ENCODE measurements at regions not wholly inside any gene's neighbourhood (a gene's known extent, or its start where the extent isn't known, plus 50 kb on each side); places are given as distances from the start of the nearest gene placed in this dataset.
"Not testable (repeated sequence)": the region's sequence is repeated elsewhere in the genome, so short reads cannot be mapped to it uniquely, and the experiment has no call there.

GRCh38 chr15:21272176-21272982 is 167.9 kb downstream of the POTEB3 start:
- intact Hi-C loops (cut with DNase I, micrococcal nuclease); H3K9me3 Mint-ChIP-seq (ENCODE audit: low read depth); H3K27me3 Mint-ChIP-seq; POLR2A ChIA-PET; DNase-seq; H3K27ac Mint-ChIP-seq; H3K4me3 Mint-ChIP-seq; H3K36me3 Mint-ChIP-seq (ENCODE audit: low read depth): not testable (repeated sequence)
- CTCF ChIA-PET: interaction anchor here (1.1 to 3.0 kb wide), 4 partner anchors 10 to 627 kb away, joined by 3 to 13 read pairs (median 6); no protein-coding TSS in a partner anchor
- ATAC-seq: peak; percentile 69
- H3K4me1 Mint-ChIP-seq: peaks cover 10% of the 10 kb centered on the region

- ATAC-seq (no peak), DNase-seq (no peak)
- intact Hi-C loops (cut with DNase I, micrococcal nuclease): no loop called here
- H3K4me1 Mint-ChIP-seq: peaks cover 10% of the 10 kb centered on the region
- H3K27ac Mint-ChIP-seq: no peak overlapping the region
- H3K27me3 Mint-ChIP-seq: peaks cover 3% of the 10 kb centered on the region
- POLR2A ChIA-PET: no interaction called here
- CTCF ChIA-PET: interaction anchor here (1.2 to 3.0 kb wide), 2 partner anchors 13 to 626 kb away, joined by 3 to 13 read pairs; no protein-coding TSS in a partner anchor
- H3K9me3 Mint-ChIP-seq (ENCODE audit: low read depth): no peaks in the 10 kb centered on the region
- H3K36me3 Mint-ChIP-seq (ENCODE audit: low read depth): no peaks in the 10 kb centered on the region
- no peak overlapping the region for H3K4me3 Mint-ChIP-seq
These were observed 168.7 kb downstream of the POTEB3 start for GRCh38 chr15:21271566-21271965.

GRCh38 chr15:21270474-21270873 is 169.8 kb downstream of the POTEB3 start:
- no peak overlapping the region for H3K4me3 Mint-ChIP-seq
- ChIA-PET CTCF (interaction anchor here (0.9 to 2.5 kb wide), 2 partner anchors 14 to 599 kb away, joined by 3 to 8 read pairs; no protein-coding TSS in a partner anchor), POLR2A (no interaction called here)
- no peak overlapping the region for H3K27ac Mint-ChIP-seq
- H3K36me3 Mint-ChIP-seq (ENCODE audit: low read depth): no peaks in the 10 kb centered on the region
- peaks cover 3% of the 10 kb centered on the region for H3K27me3 Mint-ChIP-seq
- H3K9me3 Mint-ChIP-seq (ENCODE audit: low read depth): no peaks in the 10 kb centered on the region
- intact Hi-C loops (cut with DNase I, micrococcal nuclease): no loop called here
- DNase-seq (no peak), ATAC-seq (no peak)
- peaks cover 10% of the 10 kb centered on the region for H3K4me1 Mint-ChIP-seq

DNA sequence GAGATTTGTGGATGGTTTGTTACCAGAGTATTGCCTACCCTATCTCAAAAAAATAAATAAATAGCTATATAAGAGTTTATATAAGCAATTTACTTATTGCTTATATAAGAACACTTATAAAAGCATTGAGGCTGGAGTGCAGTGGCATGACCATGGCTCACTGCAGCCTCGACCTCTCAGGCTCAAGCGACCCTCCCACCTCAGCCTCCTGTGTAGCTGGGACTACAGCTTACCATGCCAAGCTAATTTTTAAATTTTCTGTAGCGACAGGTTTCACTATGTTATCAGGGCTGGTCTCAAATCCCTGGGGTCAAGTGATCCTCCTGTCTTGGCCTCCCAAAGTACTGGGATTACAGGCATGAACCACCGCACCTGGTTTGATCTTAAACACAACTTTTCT is 170.6 kb downstream of the POTEB3 start:
- H3K36me3 Mint-ChIP-seq (ENCODE audit: low read depth); H3K9me3 Mint-ChIP-seq (ENCODE audit: low read depth); H3K27me3 Mint-ChIP-seq; H3K4me3 Mint-ChIP-seq; POLR2A ChIA-PET; intact Hi-C loops (cut with DNase I, micrococcal nuclease); DNase-seq; H3K27ac Mint-ChIP-seq; ATAC-seq: not testable (repeated sequence)
- CTCF ChIA-PET: interaction anchor here (0.9 to 2.5 kb wide), 2 partner anchors 14 to 598 kb away, joined by 3 to 8 read pairs; no protein-coding TSS in a partner anchor
- H3K4me1 Mint-ChIP-seq: peaks cover 10% of the 10 kb centered on the region

DNA sequence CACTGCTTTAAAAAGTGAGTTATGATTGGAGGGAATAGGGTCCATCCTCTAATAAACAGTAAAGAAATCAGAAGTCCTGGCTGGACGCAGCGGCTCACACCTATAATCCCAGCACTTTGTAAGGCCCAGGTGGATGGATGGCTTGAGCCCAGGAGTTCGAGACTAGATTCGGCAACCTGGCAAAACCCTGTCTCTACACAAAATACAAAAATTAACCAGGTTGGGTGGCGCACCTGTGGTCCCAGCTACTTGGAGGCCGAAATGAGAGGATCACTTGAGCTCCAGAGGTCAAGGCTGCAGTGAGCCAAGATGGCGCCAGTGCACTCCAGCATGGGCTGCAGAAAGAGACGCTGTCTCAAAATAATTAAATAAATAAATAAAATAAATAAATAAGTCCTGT is 171.2 kb downstream of the POTEB3 start:
- H3K4me3 Mint-ChIP-seq: no peak overlapping the region
- peaks cover 3% of the 10 kb centered on the region for H3K27me3 Mint-ChIP-seq
- ATAC-seq (no peak), DNase-seq (no peak)
- no peak overlapping the region for H3K27ac Mint-ChIP-seq
- H3K36me3 Mint-ChIP-seq (ENCODE audit: low read depth): no peaks in the 10 kb centered on the region
- H3K4me1 Mint-ChIP-seq: peaks cover 10% of the 10 kb centered on the region
- no peaks in the 10 kb centered on the region for H3K9me3 Mint-ChIP-seq (ENCODE audit: low read depth)
- ChIA-PET CTCF (interaction anchor here (1.2 to 2.5 kb wide), 2 partner anchors 11 to 15 kb away, joined by 3 to 8 read pairs; no protein-coding TSS in a partner anchor), POLR2A (no interaction called here)
- intact Hi-C loops (cut with DNase I, micrococcal nuclease): no loop called here

DNA sequence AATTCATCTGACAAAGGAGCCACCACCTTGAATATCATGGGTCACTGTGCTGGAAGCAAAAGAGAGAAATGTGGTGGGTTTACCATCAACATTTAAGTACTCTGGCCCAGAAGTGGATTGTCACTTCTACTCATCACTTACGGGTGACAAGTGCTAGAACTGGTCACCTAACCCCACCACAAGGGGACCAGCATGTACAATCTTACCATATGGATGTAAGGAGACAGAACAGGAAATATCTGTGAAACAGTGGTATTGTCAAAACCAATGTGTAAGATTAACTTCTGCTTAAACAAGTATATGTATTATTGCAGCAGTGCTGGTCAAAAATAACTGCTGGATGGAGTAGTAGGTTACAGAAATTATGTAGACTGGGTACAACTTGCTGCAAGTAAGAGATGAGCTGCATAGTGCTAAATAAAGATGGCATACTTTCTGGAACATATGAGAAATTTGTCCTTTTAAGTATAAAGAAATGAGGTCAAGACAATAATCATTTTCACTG is 171.8 kb downstream of the POTEB3 start:
- H3K27me3 Mint-ChIP-seq: peaks cover 3% of the 10 kb centered on the region
- no peaks in the 10 kb centered on the region for H3K36me3 Mint-ChIP-seq (ENCODE audit: low read depth)
- no peak overlapping the region for H3K27ac Mint-ChIP-seq
- no peaks in the 10 kb centered on the region for H3K9me3 Mint-ChIP-seq (ENCODE audit: low read depth)
- H3K4me1 Mint-ChIP-seq: peaks cover 10% of the 10 kb centered on the region
- intact Hi-C loops (cut with DNase I, micrococcal nuclease): loop anchor here in 1 of 2 experiments (1.0 kb wide), 1 partner anchor 8 kb away; no protein-coding TSS in a partner anchor
- DNase-seq: no peak
- H3K4me3 Mint-ChIP-seq: no peak overlapping the region
- POLR2A ChIA-PET: no interaction called here
- CTCF ChIA-PET: interaction anchor here (1.2 to 2.5 kb wide), 2 partner anchors 12 to 16 kb away, joined by 3 to 8 read pairs; no protein-coding TSS in a partner anchor
- no peak for ATAC-seq

DNA sequence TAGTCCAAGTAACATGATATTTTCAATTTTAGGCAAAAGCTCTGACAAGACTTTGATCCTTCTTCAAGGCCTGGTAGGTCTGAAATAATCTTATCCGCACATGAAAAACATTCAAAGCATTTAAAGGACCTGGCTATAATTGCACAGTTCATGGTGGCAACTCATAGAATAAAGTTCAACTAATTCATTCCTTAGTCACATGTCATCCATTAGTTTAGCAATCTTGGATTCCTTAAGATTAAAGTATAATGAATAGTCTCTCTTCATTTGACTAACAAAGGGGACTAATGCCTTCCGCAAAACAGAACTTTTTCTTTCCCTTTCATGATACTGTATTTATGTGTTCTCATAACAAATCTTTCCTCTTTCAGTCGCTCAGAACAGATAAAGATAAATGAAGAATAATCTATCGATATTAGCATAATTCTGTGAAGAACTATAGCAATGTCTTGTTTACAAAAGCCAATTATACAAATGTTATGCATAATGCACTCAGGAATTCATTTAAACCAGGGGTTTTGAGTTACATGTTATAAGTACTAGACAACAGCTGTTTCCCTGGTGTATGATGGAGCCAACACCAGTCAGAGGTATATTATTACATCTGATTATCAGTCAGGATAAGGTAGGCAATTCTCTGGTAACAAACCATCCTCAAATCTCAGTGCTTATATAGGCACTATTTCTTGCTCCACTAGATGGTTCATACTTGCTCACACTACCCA is 172.5 kb downstream of the POTEB3 start:
- Mint-ChIP-seq H3K27ac (no peak overlapping the region), H3K4me1 (peaks cover 10% of the 10 kb centered on the region), H3K36me3 (ENCODE audit: low read depth) (no peaks in the 10 kb centered on the region), H3K4me3 (no peak overlapping the region), H3K9me3 (ENCODE audit: low read depth) (no peaks in the 10 kb centered on the region), H3K27me3 (peaks cover 3% of the 10 kb centered on the region)
- ChIA-PET POLR2A (no interaction called here), CTCF (interaction anchor here (1.2 kb wide), 1 partner anchor 13 kb away, joined by 3 read pairs; no protein-coding TSS in a partner anchor)
- intact Hi-C loops (cut with DNase I, micrococcal nuclease): loop anchor here in 1 of 2 experiments (1.0 kb wide), 1 partner anchor 8 kb away; no protein-coding TSS in a partner anchor
- DNase-seq: no peak
- no peak for ATAC-seq

DNA sequence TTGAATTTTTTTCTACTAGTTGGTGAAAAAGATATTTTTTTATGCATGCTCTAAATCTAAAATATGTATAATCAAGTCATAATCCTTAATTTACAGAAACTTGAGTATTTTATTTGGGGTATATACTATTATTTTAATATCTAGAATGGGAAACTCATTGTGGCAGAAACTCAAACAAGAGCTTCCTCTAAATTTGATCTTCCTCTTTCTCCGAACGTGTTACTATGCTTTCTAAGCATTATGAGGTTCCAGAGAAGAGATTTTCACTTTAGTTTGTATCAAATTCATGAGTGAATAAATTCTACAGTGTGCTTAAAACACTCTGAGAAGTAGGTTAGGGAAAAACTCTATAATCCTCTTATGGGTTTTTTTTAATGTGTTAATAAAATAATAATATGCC is 173.1 kb downstream of the POTEB3 start:
- DNase-seq (no peak), ATAC-seq (no peak)
- ChIA-PET POLR2A (no interaction called here), CTCF (no interaction called here)
- intact Hi-C loops (cut with DNase I, micrococcal nuclease): no loop called here
- H3K27me3 Mint-ChIP-seq: peaks cover 3% of the 10 kb centered on the region
- no peaks in the 10 kb centered on the region for H3K9me3 Mint-ChIP-seq (ENCODE audit: low read depth)
- no peak overlapping the region for H3K4me3 Mint-ChIP-seq
- no peaks in the 10 kb centered on the region for H3K36me3 Mint-ChIP-seq (ENCODE audit: low read depth)
- no peak overlapping the region for H3K27ac Mint-ChIP-seq
- H3K4me1 Mint-ChIP-seq: peaks cover 7% of the 10 kb centered on the region

DNA sequence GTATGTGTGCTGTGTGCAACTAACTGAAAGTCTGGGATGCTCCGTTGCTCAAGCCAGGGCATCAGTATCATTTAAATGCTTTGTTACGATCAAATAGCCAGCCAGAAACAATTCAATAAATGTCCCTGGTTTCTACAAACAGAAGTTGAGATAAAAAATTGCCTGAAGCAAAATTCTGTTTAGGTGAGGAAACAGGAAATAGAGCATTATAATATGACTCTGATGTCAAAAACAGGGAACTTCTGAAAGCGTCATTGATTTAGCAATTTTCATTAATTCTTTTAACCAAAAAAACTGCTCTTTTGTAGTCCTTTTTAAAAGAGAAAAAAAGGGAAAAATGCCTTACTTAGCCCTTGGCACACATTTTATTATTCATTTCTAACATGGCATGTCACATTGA is 174.7 kb downstream of the POTEB3 start:
- ATAC-seq; intact Hi-C loops (cut with DNase I, micrococcal nuclease); H3K4me1 Mint-ChIP-seq; H3K27ac Mint-ChIP-seq; DNase-seq; POLR2A ChIA-PET; H3K9me3 Mint-ChIP-seq (ENCODE audit: low read depth); CTCF ChIA-PET; H3K27me3 Mint-ChIP-seq; H3K4me3 Mint-ChIP-seq; H3K36me3 Mint-ChIP-seq (ENCODE audit: low read depth): not testable (repeated sequence)

DNA sequence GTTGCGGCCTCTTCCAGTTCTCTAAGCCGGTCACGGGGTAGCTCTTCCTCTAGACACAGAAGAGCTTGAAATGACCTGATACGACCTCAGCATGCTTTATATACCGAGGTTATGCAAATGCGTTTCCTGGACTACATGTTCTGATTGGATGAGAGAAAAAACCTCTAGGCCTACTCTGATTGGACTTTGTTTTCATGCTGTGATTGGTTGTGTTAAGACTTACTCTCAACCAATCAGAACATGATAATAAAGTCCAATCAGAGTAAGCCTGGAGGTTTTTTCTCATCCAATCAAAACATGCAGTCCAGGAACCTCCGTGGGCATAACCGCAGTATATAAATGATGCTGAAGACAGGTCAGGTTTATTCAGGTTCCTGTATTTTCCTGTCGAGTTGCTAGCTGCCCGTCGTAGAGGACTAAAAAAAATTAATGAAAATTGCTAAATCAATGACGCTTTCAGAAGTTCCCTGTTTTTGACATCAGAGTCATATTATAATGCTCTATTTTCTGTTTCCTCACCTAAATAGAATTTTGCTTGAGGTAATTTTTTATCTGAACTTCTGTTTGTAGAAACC is 177.4 kb downstream of the POTEB3 start:
- Mint-ChIP-seq H3K9me3 (ENCODE audit: low read depth) (no peaks in the 10 kb centered on the region), H3K27me3 (no peaks in the 10 kb centered on the region), H3K4me1 (no peaks in the 10 kb centered on the region), H3K4me3 (no peak overlapping the region), H3K27ac (no peak overlapping the region), H3K36me3 (ENCODE audit: low read depth) (no peaks in the 10 kb centered on the region)
- no peak for DNase-seq
- no peak for ATAC-seq
- ChIA-PET CTCF (interaction anchor here (0.7 to 2.4 kb wide), 3 partner anchors 10 to 22 kb away, joined by 3 to 10 read pairs (median 9); no protein-coding TSS in a partner anchor), POLR2A (no interaction called here)
- intact Hi-C loops (cut with DNase I, micrococcal nuclease): no loop called here

Measured in activated CD4-positive, alpha-beta T cell treated with anti-CD3 and anti-CD28 coated beads for 36 hours (primary cell).